ENCODE measurements at regions not wholly inside any gene's neighbourhood (a gene's known extent, or its start where the extent isn't known, plus 50 kb on each side); places are given as distances from the start of the nearest gene placed in this dataset.

DNA sequence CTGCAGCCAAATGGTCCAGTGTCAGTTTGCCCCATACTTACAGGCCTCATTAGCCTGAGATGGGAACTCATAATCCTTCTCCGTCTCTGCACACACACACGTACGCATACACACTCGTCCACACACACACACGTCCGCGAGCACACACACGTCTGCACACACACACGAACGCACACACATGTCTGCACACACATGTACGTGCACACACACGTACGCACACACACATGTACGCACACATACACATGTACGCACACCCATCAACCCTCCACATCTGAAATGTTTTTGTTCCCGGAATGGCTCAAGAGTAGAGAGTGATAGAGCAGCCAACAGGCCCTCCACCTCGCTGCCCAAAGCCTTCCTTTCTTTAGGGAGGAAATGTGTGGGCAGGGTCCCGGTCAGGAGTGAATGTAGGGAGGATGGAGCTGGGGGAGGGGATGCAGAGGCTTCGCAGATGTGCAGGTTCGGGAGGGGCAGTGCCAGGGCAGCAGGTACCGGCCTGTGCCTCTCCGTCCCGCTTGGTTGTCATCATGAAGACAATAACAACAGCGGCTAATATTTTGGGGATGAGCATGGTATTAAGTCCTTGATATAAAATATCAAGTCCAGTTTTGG lies 52.7 kb downstream of the PTGR3 start:
- no peaks in the 10 kb centered on the region for H3K27me3 ChIP-seq (ENCODE audit: control insufficient read depth, insufficient read depth, low read length)
- no TSS peak for BruUV-seq (replicated peaks)
- TF ChIP-seq POLR2AphosphoS5 (IDR thresholded peaks at IDR 0.05; ENCODE audit: low read depth, low read length) (no peak), CTCF (IDR thresholded peaks at IDR 0.05) (no peak), REST (IDR thresholded peaks at IDR 0.05; ENCODE audit: insufficient read depth in 1 of 2, low read depth in 2 of 2, low read length in 1 of 2) (no peak), SIN3A (IDR thresholded peaks at IDR 0.05; ENCODE audit: borderline replicate concordance, insufficient read depth, low read depth, low read length) (no peak), TCF7L2 (IDR thresholded peaks at IDR 0.05; ENCODE audit: low read depth, low read length) (no peak)
- H3K4me1 ChIP-seq (ENCODE audit: control insufficient read depth, insufficient read depth, low read length): peaks cover 5% of the 10 kb centered on the region; the same call in 1 of the 2 replicates
- CTCF ChIA-PET: no interaction called here
- intact Hi-C loops (cut with micrococcal nuclease; ENCODE audit: unreplicated experiment) (no loop called here), in situ Hi-C loops (cut with HindIII; ENCODE audit: low pct_unique_long_range_greater_than_20kb, low sequenced_read_pairs) (no loop called here)
- DNase-seq (ENCODE audit: low read depth, low spot score) (no peak), ATAC-seq (no peak)
- POLR2A ChIA-PET: no interaction called here
- no peak overlapping the region for H3K27ac ChIP-seq (ENCODE audit: low read length)
- peaks cover 9% of the 10 kb centered on the region; the same call in 1 of the 2 replicates for H3K9me3 ChIP-seq (ENCODE audit: control insufficient read depth, insufficient read depth, low read depth, low read length)
- H3K4me3 ChIP-seq (ENCODE audit: low read depth in 2 of 2, low read length in 2 of 2): no peak overlapping the region
- no peaks in the 10 kb centered on the region for H3K36me3 ChIP-seq (ENCODE audit: control insufficient read depth, insufficient read depth, low read length)

DNA sequence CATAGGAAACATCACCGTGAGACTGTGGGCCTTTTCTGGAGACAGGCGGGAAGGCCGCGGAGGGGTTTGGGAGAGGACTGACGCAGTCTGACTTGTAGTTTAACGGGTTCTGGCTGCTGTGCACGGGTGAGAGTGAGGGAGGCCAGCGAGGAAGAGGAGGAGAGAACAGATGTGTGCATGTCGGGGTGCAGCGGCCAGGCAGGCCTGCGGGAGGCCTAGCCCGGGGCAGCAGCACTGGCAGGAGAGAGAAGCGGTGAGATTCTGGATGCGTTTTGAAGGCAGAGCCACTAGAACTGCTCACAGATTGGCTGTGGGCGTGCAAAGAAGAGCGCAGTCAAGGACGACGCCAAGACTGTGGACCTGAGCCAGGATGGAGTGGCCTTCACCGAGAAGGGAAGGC lies 53.9 kb downstream of the PTGR3 start:
- ChIA-PET CTCF (no interaction called here), POLR2A (no interaction called here)
- DNase-seq (ENCODE audit: low read depth, low spot score): no peak
- Histone ChIP-seq H3K4me1 (ENCODE audit: control insufficient read depth, insufficient read depth, low read length) (no peaks in the 10 kb centered on the region), H3K27me3 (ENCODE audit: control insufficient read depth, insufficient read depth, low read length) (no peaks in the 10 kb centered on the region), H3K36me3 (ENCODE audit: control insufficient read depth, insufficient read depth, low read length) (no peaks in the 10 kb centered on the region), H3K9me3 (ENCODE audit: control insufficient read depth, insufficient read depth, low read depth, low read length) (peaks cover 20% of the 10 kb centered on the region; the same call in 1 of the 2 replicates), H3K27ac (ENCODE audit: low read length) (no peak overlapping the region), H3K4me3 (ENCODE audit: low read depth in 2 of 2, low read length in 2 of 2) (no peak overlapping the region)
- no TSS peak for BruUV-seq (replicated peaks)
- intact Hi-C loops (cut with micrococcal nuclease; ENCODE audit: unreplicated experiment) (no loop called here), in situ Hi-C loops (cut with HindIII; ENCODE audit: low pct_unique_long_range_greater_than_20kb, low sequenced_read_pairs) (no loop called here)
- no peak for ATAC-seq
- TF ChIP-seq SIN3A (IDR thresholded peaks at IDR 0.05; ENCODE audit: borderline replicate concordance, insufficient read depth, low read depth, low read length) (no peak), REST (IDR thresholded peaks at IDR 0.05; ENCODE audit: insufficient read depth in 1 of 2, low read depth in 2 of 2, low read length in 1 of 2) (no peak), CTCF (IDR thresholded peaks at IDR 0.05) (no peak), TCF7L2 (IDR thresholded peaks at IDR 0.05; ENCODE audit: low read depth, low read length) (no peak), POLR2AphosphoS5 (IDR thresholded peaks at IDR 0.05; ENCODE audit: low read depth, low read length) (no peak)

All from Panc1 (cell line).